ENCODE measurements at regions not wholly inside any gene's neighbourhood (a gene's known extent, or its start where the extent isn't known, plus 50 kb on each side); places are given as distances from the start of the nearest gene placed in this dataset.

DNA sequence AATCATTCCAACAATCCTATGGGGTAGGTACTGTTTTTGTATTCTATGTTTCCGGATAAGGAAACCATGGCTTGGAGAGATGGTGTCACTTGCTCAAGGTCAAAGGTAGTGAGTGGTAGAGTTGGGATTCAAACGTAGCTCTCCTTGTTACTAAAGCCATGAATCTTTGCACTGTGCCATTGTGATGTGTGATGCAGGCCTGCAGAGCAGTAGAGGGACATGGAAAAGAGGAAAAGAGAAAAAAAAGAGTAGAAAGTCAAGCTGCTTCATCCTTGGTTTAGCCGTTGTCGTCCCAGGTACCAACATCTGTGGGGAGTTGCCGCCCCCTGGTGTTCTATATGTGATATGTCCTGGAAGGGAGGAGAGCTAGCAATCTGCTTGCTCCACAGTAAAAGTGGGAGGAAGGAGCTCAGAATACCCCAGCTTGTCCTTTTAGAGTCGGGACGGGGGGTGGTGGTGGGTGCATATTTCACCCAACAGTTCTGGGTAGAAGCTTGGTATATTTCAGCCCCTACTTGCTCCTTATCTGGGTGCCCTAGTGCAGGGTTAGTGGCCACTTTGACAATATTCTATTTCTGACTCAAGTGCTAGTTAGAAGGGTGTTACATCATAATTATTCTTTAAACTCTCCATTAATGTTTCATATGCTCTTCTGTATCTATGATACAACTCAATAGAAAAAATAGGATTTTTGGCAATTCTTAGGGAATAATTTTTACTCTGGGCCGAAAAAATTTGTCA lies 98.4 kb downstream of the EBNA1BP2 start:
- Mint-ChIP-seq H3K9me3 (ENCODE audit: low read depth) (no peaks in the 10 kb centered on the region), H3K27me3 (ENCODE audit: low read depth) (no peaks in the 10 kb centered on the region), H3K4me1 (ENCODE audit: low read depth) (peaks cover 10% of the 10 kb centered on the region), H3K36me3 (ENCODE audit: low read depth) (no peaks in the 10 kb centered on the region), H3K4me3 (ENCODE audit: unreplicated experiment) (no peak overlapping the region), H3K27ac (ENCODE audit: unreplicated experiment) (no peak overlapping the region)
- TF ChIP-seq, protein P1, sequence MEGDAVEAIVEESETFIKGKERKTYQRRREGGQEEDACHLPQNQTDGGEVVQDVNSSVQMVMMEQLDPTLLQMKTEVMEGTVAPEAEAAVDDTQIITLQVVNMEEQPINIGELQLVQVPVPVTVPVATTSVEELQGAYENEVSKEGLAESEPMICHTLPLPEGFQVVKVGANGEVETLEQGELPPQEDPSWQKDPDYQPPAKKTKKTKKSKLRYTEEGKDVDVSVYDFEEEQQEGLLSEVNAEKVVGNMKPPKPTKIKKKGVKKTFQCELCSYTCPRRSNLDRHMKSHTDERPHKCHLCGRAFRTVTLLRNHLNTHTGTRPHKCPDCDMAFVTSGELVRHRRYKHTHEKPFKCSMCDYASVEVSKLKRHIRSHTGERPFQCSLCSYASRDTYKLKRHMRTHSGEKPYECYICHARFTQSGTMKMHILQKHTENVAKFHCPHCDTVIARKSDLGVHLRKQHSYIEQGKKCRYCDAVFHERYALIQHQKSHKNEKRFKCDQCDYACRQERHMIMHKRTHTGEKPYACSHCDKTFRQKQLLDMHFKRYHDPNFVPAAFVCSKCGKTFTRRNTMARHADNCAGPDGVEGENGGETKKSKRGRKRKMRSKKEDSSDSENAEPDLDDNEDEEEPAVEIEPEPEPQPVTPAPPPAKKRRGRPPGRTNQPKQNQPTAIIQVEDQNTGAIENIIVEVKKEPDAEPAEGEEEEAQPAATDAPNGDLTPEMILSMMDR (IDR thresholded peaks at IDR 0.05): peak; percentile 90
- no peak for DNase-seq (ENCODE audit: low spot score)

DNA sequence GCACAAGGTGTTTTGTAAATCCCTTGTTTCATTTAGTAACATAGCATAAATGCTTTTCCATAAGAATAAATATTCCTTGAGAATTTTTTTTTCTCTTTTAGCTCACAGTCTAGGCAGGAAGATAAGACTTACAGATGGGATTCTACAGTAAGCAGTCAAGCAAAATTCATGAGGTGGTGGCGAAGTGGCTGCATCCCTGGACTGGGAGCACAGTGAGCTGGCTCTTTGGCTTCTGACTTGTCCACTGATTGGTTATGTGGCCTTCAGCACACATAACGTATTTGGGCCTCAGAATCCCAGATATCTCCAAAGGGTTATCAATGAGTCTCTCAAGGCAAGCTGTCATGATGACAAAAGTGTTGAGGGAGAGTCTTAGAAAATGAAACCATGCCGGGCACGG lies 99.8 kb downstream of the EBNA1BP2 start:
- Mint-ChIP-seq H3K4me3 (ENCODE audit: unreplicated experiment) (no peak overlapping the region), H3K27ac (ENCODE audit: unreplicated experiment) (no peak overlapping the region), H3K4me1 (ENCODE audit: low read depth) (peaks cover 10% of the 10 kb centered on the region), H3K36me3 (ENCODE audit: low read depth) (no peaks in the 10 kb centered on the region), H3K27me3 (ENCODE audit: low read depth) (no peaks in the 10 kb centered on the region), H3K9me3 (ENCODE audit: low read depth) (no peaks in the 10 kb centered on the region)
- TF ChIP-seq, protein P1 (IDR thresholded peaks at IDR 0.05): no peak
- no peak for DNase-seq (ENCODE audit: low spot score)

DNA sequence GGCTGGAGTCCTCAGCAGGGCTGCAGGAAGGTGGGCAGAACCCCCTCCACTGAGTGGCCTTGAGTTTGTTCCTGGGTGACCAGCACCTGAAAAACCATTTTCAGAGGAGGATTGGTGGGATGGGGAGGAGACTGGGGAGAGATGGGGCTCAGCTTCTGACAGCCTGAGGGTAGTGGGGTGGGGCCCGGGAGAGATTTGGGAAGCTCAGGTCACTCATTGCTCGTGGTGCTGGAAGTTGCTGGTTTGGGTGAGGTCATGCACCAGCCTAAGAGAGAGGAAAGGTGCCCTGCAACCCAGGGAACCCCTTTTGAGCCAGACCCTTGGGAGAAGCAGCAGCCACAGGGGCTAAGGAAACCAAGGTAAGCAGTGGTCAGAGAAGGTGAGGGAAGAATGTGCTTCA lies 100.8 kb downstream of the EBNA1BP2 start:
- Mint-ChIP-seq H3K4me1 (ENCODE audit: low read depth) (peaks cover 10% of the 10 kb centered on the region), H3K27ac (ENCODE audit: unreplicated experiment) (no peak overlapping the region), H3K4me3 (ENCODE audit: unreplicated experiment) (no peak overlapping the region), H3K36me3 (ENCODE audit: low read depth) (no peaks in the 10 kb centered on the region), H3K27me3 (ENCODE audit: low read depth) (no peaks in the 10 kb centered on the region), H3K9me3 (ENCODE audit: low read depth) (no peaks in the 10 kb centered on the region)
- TF ChIP-seq, protein P1 (IDR thresholded peaks at IDR 0.05): no peak
- DNase-seq (ENCODE audit: low spot score): no peak

DNA sequence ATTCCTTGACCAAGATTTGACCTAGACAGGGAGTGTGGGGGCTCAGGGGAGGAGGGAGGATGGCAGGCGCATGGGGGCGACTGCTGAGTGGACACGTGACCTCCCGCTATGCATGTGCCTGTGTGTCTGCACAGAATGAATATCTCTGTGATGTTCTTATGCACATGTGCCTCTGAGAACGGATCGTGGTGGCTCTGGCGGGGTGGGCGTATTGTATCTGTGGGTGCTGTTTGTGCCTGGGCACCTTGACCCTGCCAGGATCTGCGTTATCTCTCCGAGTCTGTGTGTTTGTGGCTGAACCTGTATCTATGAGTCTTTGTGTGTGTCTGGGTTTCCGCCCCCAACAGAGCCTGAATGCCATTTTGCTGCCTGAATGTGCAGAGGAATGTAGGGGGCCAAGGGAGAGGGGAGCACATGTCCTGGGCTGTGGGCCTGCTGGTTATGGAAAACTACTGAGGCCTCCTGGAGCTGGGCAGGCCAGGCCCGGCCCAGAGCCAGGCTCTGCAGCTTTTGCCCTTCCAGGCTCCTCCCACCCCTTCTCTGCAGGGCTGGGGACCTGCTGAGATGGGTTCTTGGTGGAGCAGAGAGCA lies 102.5 kb downstream of the EBNA1BP2 start:
- Mint-ChIP-seq H3K4me3 (ENCODE audit: unreplicated experiment) (no peak overlapping the region), H3K36me3 (ENCODE audit: low read depth) (no peaks in the 10 kb centered on the region), H3K27ac (ENCODE audit: unreplicated experiment) (no peak overlapping the region), H3K4me1 (ENCODE audit: low read depth) (peaks cover 10% of the 10 kb centered on the region), H3K27me3 (ENCODE audit: low read depth) (no peaks in the 10 kb centered on the region), H3K9me3 (ENCODE audit: low read depth) (no peaks in the 10 kb centered on the region)
- no peak for DNase-seq (ENCODE audit: low spot score)
- TF ChIP-seq, protein P1 (IDR thresholded peaks at IDR 0.05): no peak

DNA sequence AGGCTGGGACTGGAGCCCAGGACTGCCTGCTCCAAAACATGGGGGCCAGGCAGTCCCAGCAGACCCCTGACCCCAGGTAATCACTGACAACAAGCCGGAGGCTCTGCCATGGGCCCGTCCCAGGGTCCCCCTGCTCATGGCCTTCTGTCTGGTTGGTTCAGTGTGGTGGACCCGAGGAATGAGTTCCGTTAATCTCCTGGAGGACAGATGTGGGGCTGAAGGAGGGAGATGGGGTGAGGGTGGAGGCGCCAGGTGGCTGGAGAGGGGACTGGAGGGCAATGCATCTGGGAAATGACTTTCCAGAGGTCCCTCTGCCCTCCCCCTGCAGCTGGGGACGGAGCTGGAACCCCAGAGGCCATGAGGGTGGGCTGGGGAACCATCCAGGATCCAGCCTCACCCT lies 103.2 kb downstream of the EBNA1BP2 start:
- Mint-ChIP-seq H3K9me3 (ENCODE audit: low read depth) (no peaks in the 10 kb centered on the region), H3K4me1 (ENCODE audit: low read depth) (peaks cover 10% of the 10 kb centered on the region), H3K4me3 (ENCODE audit: unreplicated experiment) (no peak overlapping the region), H3K27me3 (ENCODE audit: low read depth) (no peaks in the 10 kb centered on the region), H3K36me3 (ENCODE audit: low read depth) (no peaks in the 10 kb centered on the region), H3K27ac (ENCODE audit: unreplicated experiment) (no peak overlapping the region)
- TF ChIP-seq, protein P1 (IDR thresholded peaks at IDR 0.05): no peak
- DNase-seq (ENCODE audit: low spot score): no peak

All from chondrocyte (in vitro differentiated cells).